NCI-H146 treated with DMSO at 0.1 percent for 48 hours (cell line): ENCODE measurements at regions not wholly inside any gene's neighbourhood (a gene's known extent, or its start where the extent isn't known, plus 50 kb on each side); places are given as distances from the start of the nearest gene placed in this dataset.
"Not testable (repeated sequence)": the region's sequence is repeated elsewhere in the genome, so short reads cannot be mapped to it uniquely, and the experiment has no call there.

Experiments
- DNase-seq: peaks from one replicate; lab custom pipeline; 2025; ENCODE audit not compliant: unreplicated experiment; lab: John Stamatoyannopoulos, UW

DNA sequence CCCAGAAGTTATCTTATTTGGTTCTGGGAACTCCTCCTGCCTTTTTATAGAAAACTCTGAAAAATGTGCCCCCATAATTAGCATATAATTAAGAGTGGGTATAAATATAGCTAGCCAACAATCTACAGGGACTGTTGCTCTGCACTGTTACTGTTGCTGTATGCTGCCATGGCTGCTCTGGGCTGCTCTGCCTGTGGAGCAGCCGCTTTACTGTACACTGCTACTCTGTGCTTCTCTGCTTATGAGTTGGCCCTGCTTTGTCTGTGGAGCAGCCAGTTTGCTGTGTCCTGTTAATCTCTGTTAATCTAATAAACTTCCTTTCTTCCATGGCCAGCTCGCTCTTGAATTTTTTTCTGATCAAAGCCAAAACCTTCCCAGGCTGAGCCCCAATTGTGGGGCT is 2244.0 kb upstream of the ACO1 start:
- DNase-seq, result no peak

GRCh38 chr9:30160570-30160969 is 2223.9 kb upstream of the ACO1 start:
- no peak for DNase-seq

GRCh38 chr9:30172206-30172605 is 2212.2 kb upstream of the ACO1 start:
- no peak for DNase-seq

GRCh38 chr9:30178610-30179009 is 2205.8 kb upstream of the ACO1 start:
- no peak for DNase-seq

- DNase-seq, result no peak
Observed at GRCh38 chr9:30193421-30193820, 2191.0 kb upstream of the ACO1 start.

- no peak for DNase-seq
Observed at GRCh38 chr9:30196941-30197340, 2187.5 kb upstream of the ACO1 start.

GRCh38 chr9:30197453-30197852 is 2187.0 kb upstream of the ACO1 start:
- no peak for DNase-seq

DNA sequence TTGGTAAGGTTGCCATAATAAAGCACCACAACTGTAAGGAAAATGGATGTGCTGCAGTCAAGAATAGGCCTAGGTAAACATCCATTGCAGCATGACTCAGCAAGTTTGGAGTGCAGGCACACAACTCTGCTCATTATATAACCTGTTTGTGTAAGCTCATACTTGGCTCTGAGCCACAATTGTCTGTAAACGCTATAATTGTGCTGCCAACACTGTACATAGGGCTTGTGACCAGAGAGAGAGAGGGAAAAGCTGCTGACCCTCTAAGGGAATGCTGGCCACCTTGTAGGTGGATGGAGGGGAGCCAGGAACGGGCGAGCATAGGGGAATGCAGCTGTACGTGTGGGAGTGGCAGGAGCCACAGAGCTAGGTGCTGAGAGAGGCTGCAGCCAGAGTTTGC is 2186.5 kb upstream of the ACO1 start:
- no peak for DNase-seq

DNA sequence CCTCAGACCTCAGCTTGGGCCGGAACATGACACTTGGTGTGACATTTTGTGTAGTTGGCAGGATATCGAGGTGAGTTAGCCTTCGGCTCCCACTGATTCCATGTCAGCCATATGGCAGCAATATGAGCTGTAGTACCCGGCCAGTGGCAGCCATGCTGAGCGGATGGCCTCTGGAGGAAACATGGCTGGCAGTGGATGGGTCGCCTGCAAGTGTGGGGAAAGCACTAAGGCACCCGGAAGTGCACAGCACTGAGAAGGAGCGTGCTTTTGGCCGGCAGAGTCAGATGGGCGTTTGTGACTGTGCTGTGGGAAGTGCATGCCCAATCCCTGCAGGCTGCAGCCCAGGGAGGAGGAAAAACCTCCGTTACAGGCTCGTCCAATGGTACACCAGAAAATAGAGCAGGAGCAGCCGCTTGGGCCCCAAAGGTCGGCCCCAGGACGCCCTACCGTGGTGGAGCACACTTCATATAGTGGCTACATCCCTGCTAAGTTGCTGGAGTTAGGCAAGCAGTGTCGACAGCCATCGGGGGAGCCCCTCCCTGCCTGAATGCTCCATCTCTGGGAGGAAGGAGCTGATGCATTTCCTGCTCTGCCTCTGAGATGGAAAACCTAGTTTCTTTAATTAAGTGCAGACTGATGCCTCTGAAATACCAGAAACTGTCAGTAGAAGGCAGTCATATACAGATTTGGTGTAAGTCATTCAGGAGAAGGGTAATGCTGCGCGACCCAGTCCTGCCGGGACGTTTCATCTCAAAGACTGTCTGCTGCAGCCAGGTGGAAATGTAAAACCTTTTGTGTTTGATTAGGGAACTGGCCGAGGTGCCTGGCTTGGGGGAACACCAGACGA is 2185.8 kb upstream of the ACO1 start:
- no peak for DNase-seq

DNA sequence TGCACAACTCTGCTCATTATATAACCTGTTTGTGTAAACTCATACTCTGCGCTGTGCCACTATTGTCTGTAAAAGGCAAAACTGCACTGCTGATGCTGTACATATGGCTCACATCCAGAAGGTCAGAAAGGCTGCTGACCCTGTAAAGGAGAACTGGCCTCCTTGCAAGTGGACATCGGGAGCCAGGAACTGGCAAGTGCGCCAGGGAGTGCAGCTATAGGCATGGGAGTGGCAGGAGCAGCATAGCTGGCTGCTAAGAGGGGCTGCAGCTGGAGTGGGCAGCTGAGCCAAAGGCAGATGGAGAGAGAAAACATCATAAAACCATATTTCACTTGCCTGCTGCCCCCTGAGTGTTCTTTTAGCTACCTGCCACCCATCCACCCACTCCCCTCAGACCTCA is 2183.4 kb upstream of the ACO1 start:
- DNase-seq, result no peak

DNA sequence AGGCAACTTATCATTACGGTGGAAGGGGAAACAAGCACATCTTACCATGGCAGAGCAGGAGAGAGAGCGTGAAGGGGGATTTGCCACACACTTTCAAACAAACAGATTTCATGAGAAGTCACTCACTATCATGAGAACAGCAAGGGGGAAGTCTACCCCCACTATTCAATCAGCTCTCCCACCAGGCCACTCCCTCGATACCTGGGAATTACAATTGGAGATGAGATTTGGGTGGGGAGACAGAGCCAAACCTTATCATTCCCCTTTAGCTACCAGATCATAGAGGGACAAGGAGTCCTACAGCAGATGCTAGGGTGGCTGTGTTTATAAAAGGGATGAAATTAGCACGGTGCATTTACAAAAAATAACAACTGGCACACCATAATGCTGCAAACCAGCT is 2149.4 kb upstream of the ACO1 start:
- no peak for DNase-seq

GRCh38 chr9:30235564-30235963 is 2148.9 kb upstream of the ACO1 start:
- no peak for DNase-seq

- DNase-seq, result no peak
Observed at GRCh38 chr9:30239878-30240277, 2144.6 kb upstream of the ACO1 start.

GRCh38 chr9:30243467-30243866 is 2141.0 kb upstream of the ACO1 start:
- no peak for DNase-seq

DNA sequence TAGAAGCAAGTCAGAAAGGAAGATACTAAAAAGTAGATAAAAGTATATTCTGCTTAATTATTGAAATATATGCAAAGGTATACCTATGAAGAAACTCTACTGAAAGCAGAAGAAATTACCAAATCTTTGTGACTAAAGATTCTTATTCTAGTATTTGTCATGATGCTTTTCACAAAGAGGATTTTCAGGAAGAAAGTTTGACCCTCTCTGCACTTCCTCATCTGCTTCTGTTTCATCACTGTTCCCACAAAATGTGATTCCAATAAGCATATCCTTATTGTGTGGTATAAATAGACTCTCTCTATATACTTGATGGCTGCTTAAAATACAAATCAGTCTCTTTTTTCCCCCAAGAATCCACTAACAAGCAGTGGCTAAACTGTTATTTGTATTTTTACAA is 2139.6 kb upstream of the ACO1 start:
- no peak for DNase-seq

DNA sequence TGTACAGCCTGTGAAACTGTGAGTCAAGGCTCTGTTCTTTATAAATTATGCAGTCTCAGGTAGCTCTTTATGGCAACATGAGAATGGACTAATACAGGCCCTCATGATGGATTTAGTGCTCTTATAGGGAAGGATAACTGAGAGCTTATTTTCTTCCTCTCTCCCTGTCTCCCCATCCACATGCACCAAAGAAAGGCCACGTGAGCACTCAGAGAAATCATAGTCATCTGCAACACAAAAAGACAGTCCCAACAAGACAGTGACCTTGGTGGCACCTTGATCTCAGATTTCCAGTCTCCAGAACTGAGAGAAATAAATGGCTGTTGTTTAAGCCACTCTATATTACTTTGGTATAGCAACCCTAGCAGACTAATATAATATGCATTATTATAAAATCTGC is 2133.6 kb upstream of the ACO1 start:
- DNase-seq, result no peak

- no peak for DNase-seq
Observed at GRCh38 chr9:30258094-30258493, 2126.3 kb upstream of the ACO1 start.

- no peak for DNase-seq
Observed at GRCh38 chr9:30280229-30280900, 2104.1 kb upstream of the ACO1 start.

- no peak for DNase-seq
Observed at GRCh38 chr9:30289435-30289834, 2095.0 kb upstream of the ACO1 start.

- not testable (repeated sequence) for DNase-seq
Observed at GRCh38 chr9:30292026-30292425, 2092.4 kb upstream of the ACO1 start.

DNA sequence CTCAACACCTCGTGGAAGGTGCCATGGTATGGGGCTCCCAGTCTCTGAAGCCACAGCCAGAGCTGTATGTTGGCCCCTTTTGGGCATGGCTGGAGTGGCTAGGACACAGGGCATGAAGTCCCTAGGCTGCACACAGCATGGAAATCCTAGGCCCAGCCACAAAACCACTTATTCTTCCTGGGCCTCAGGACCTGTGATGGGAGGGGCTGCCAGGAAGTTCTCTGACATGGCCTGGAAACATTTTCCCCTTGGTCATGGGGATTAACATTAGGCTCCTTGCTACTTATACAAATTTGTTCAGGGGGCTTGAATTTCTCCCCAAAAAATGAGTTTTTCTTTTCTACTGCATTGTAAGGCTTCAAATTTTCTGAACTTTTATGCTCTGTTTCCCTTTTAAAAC is 2091.2 kb upstream of the ACO1 start:
- no peak for DNase-seq

DNA sequence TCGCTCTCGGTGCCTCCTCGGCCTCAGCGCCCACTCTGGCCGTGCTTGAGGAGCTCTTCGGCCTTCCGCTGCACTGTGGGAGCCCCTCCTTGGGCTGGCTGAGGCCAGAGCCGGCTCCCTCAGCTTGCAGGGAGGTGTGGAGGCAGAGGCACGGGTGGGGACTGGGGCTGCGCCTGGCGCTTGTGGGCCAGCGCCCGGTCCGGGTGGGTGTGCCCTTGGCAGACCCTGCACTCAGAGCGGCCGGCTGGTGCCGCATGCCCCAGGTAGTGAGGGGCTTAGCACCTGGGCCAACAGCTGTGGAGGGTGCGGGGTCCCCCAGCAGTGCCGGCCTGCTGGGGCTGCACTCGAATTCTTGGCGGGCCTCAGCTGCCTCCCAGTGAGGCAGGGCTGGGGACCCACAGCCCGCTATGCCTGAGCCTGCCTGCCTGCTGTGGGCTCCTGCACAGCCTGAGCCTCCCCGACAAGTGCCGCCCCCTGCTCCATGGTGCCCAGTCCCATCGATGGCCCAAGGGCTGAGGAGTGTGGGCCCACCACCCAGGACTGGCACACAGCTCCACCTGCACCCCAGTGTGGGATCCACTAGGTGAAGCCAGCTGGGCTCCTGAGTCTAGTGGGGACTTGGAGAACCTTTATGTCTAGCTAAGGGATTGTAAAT is 2085.2 kb upstream of the ACO1 start:
- no peak for DNase-seq
